ACHN (cell line): ENCODE measurements at regions not wholly inside any gene's neighbourhood (a gene's known extent, or its start where the extent isn't known, plus 50 kb on each side); places are given as distances from the start of the nearest gene placed in this dataset.
"Not testable (repeated sequence)": the region's sequence is repeated elsewhere in the genome, so short reads cannot be mapped to it uniquely, and the experiment has no call there.

Experiments used
- DNase-seq: peaks from one replicate; pipeline ENCODE4 v3.0.0-alpha.2; 2015
- in situ Hi-C: cut with HindIII; loops from 2 replicates; pipeline ENCODE4 v1.10.0; 2017; ENCODE audit warnings: low sequenced_read_pairs, low pct_ligation_motif_present, low pct_unique_long_range_greater_than_20kb

GRCh38 chr15:25065876-25066275 is 111.1 kb downstream of the SNRPN start:
- in situ Hi-C loops, result no loop called here
- DNase-seq, result no peak

DNA sequence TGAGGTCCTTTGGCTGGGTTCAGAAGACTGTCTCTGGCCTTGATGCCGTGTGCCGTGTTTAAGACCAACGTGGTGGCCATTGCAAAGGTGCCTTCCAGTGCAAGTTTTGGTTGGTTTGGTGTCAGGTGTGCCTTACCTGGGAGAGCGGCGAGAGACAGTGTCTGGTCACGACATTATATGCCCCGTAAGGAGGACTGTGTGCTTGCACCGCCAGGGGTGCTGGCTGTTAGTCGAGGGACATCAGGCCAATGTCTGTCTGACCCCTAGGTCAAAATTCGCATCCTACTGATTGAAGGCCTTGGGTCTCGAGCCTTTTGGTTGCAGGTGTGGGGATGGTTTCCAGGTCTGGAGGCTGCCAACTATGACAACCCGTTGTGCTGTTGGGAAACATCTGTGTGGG is 111.9 kb downstream of the SNRPN start:
- in situ Hi-C loops, result no loop called here
- no peak for DNase-seq

- in situ Hi-C loops, result no loop called here
Observed at GRCh38 chr15:25067725-25068309, 113.0 kb downstream of the SNRPN start.

DNA sequence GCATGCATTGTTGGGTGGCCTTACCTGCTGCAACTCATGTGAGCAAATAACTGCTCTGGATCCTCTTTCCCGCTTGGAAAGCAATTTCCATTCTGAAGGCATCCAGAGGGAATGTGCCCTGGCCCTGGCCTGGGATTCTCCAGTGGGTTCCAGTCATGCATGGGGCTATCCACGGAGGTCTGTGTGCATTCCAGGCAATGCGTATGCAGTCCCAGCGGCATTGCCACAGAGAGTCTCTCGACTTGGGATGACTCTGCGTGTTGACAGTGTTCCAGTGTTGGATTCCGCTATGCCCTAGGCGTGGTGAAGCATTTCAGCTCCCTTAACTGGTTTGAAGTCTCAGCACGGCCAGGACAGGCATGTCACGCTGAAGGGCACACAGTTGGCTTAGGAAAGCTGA is 113.9 kb downstream of the SNRPN start:
- DNase-seq, result no peak
- in situ Hi-C loops, result no loop called here

More at GRCh38 chr15:25067725-25068309, 113.0 kb downstream of the SNRPN start:
- no peak for DNase-seq

DNA sequence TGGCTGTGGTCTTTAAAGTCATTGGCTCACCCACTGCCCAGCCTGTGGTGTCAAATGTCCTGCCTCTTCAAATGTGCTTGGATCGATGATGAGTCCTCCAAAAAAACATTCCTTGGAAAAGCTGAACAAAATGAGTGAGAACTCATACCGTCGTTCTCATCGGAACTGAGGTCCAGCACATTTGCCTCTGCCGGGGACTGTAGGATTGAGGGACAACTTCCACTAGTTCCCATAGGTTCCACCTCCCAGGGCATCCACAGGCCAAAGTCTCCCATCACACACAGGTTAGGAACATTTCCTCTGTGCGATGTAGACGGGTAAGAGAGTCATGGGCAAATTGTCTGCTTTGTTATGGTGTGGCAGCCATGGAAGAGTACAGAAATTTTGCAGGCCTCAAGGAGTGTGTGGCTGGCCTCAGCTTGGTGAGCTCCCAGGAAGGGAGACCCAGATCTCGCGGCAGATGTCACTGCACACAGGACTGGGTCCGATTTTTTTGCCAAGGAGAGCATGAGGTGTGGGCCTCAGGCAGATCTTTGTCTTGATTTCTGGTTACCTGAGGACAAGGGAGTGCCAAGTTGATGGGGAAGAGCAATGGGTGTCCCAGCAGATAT is 115.7 kb downstream of the SNRPN start:
- no peak for DNase-seq
- in situ Hi-C loops, result no loop called here

DNA sequence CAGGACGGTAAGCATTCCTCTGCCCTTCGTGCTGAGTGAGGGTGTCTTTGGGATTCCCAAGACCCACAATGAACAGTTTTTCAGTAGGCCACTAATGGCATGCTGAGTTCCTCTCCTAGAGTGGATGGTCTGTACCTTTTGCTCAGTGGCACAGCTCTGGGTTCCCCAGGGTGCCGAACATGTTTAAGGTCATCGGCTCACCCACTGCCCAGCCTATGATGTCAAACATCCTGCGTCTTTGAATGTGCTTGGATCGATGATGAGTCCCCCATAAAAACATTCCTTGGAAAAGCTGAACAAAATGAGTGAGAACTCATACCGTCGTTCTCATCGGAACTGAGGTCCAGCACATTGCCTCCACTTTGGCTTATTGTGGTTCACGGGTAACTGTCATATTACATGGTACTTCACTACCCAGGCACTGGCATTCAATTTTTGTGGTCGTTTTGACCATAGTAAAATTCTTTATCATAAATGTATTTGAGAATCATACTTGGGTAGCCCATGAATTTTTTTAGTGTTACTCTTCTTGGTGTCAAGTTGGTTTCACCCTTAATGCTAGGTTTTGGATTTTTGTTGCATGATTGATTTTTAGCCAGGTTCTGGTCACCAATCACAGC is 118.2 kb downstream of the SNRPN start:
- DNase-seq, result no peak
- in situ Hi-C loops, result no loop called here

GRCh38 chr15:25087137-25087536 is 132.3 kb downstream of the SNRPN start:
- in situ Hi-C loops, result no loop called here
- DNase-seq, result no peak

DNA sequence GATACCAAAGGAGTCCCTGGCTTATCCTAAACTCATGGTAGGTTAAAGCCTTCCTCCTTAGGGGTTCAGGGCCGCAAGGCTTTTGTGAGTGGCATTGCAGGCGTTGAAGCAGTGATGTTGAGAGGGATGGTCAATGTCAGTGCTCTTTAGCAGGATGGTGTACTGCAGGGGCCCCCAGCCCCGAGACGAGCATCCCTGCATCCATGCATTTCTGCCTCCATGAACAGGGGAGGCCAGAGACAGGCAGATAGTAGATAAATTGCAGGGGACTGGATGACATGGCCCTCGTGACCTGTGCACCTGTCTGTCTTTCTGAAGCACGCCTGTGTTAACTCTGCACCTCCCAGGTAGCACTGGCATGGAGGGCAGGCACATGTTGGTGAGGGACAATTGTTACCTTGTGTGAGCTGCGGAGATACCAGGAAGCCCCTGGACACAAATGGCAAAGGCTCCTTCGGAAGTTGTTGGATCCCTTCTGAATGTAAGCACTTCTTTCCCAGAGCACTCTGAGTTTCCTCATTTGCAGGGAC is 133.5 kb downstream of the SNRPN start:
- DNase-seq, result no peak
- in situ Hi-C loops, result no loop called here

DNA sequence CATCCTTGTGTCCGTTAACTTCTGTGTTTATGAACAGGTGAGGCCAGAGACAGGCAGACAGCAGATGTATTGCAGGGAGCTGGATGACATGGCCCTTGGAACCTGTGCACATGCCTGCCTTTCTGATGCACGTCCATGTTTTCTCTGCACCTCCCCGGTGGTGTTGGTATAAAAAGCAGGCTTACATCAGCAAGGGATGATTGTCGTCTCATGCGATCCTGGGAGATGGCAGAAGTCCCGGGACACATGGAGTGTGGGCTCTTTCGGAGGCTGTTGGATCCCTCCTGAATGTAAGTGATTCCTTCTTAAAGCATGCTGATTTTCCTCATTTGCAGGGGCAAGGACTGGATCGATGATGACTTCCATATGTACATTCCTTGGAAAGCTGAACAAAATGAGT is 134.8 kb downstream of the SNRPN start:
- in situ Hi-C loops, result no loop called here
- no peak for DNase-seq

DNA sequence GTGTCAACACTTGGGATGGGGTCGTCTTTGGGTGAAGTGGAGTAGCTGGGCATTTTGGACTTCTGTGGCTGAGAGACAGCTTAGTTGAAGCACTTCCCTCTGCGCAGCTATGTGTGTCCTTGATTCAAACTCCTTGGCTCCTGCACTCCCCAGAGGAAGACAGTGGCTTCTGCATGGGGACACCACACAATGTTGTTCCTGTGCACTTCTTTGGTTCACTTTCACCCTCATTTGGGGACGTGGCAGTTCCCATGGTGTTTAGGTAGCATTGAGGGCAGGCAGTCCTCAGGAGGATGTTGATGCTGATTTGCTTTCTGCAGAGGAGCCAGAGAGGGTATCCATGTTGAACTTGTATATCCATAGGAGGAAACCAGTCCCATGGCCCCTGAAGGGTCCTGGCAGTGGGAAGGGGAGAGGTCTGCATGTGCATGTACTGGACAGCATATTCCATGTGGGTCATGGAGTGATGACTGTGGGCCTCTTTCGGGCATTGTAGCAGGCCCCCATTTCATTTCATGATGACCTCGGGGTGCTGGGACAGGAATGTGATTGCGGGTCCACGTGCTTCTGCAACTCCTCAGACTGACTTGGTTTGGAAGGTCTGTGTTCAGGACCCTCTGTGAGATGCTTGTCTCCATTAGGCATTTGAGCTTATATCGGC is 135.4 kb downstream of the SNRPN start:
- in situ Hi-C loops, result no loop called here
- no peak for DNase-seq

DNA sequence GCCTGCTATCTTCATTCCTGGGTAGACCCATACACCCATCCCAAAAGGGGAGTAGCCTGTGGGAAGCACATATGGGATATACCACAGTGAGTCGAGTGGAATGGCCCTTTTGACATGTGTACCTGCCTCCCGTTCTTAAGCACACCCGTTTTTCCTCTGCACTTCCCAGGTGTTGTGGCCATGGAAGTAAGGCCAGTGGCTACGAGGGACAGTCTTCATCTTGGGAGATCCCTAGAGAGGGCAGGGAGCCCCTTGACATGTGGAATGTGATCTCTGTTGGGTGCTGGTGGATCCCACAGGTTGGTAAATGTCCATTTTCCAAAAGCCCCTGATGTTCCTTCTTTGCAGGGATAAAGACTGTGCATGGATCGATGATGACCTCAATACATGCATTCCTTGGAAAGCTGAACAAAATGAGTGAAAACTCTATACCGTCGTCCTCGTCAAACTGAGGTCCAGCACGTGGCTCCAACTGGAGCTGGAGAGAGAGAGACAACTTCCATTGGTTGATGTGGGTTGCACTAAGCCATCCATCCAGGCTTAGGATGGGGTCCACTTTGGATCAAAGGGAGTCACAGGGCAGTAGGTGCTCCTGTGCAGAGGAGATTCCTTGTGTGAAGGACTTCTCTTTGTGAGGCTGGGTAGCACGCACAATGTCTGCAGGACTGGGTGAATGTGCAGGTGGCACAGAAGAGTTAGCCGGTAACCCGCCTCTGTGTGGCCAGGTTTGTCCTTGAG is 136.8 kb downstream of the SNRPN start:
- no peak for DNase-seq
- in situ Hi-C loops, result no loop called here

- DNase-seq, result no peak
- in situ Hi-C loops, result no loop called here
Observed at GRCh38 chr15:25092661-25093060, 137.9 kb downstream of the SNRPN start.

DNA sequence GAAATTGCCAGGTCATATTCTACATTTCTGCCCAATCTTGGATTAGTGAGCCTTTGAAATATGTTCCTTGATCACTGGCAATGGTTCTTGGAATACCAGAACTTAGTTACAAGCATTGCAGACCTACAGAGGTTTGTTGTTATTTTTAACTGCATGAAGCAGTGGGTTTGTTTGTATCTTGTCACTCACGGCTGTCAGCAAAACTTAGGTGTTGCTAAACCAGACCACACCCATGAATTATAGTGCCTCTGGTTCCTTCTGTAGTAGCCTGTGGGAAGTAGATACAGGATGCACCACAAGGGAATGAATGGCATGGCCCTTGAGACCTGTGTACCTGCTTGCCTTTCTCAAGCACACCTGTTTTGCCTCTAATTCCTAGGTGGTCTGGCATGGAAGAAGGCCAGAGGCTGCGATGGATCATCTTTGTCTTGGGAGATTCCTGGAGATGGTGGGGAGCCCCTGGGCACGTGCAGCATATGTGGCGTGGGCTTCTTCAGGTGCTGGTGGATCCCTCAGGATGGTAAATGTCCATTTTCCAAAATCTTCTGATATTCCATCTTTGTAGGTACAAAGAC is 138.8 kb downstream of the SNRPN start:
- DNase-seq, result no peak
- in situ Hi-C loops, result no loop called here

DNA sequence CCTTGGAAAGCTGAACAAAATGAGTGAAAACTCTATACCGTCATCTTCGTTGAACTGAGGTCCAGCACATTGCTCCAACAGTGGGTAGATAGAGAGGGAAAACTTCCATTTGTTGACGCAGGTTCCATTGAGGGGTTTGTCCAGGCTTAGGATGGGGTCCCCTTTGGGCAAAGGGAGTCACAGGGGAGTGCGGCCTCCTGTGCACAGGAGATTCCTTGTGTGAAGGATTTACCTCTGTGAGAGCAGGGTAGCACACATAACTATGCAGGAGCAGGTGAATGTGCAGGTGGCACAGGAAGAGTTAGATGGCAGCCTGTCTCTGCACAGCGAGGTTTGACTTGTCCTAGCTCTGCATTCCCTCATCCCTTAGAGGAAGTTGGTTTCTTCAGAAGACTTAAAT is 139.3 kb downstream of the SNRPN start:
- in situ Hi-C loops, result no loop called here
- no peak for DNase-seq

DNA sequence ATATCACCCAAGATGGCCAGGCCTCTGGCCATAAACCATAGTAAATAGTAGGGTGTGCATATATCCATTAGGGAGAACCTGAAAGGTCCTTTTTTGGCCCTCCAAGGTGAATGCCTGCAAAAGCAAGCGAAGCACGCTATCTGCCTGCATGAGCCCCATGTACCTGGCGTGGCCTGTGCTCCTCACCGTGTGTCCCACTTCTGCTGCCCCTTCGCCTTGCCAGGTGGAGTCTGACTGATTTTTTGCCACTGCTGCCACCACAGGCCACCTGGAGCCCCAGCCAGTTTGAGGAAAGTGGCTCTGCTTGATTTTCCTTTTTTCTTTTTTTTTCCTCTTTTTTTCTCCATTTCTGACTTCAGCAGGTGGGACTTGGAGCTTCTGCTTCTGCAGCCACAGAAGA is 139.7 kb downstream of the SNRPN start:
- in situ Hi-C loops, result no loop called here
- DNase-seq, result no peak

DNA sequence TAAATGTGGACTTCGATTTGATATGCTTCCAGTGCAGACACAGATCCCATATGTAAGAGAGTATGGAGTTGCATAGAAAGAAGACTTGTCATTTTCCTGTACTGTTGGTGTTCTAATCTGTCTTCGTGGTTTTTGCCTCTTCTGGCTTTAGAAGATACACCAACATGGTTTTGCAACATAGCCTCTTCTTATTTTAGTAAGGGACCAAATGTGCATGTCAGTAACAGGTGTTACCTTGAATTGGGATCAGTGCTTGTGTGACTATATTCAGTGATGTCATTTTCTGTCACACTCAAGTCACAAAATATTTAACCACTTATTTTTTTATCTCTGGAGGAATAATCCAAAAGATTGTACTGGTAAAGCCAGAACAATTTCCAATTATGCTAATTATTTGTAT is 140.4 kb downstream of the SNRPN start:
- in situ Hi-C loops, result no loop called here

GRCh38 chr15:25099966-25100365 is 145.2 kb downstream of the SNRPN start:
- DNase-seq, in situ Hi-C loops: not testable (repeated sequence)

More for the DNA sequence above, 140.4 kb downstream of the SNRPN start:
- no peak for DNase-seq

- DNase-seq, result no peak
- in situ Hi-C loops, result no loop called here
Observed at GRCh38 chr15:25106209-25106608, 151.4 kb downstream of the SNRPN start.

GRCh38 chr15:25133804-25134203 is 179.0 kb downstream of the SNRPN start:
- DNase-seq, result no peak

More at GRCh38 chr15:25133804-25134203, 179.0 kb downstream of the SNRPN start:
- in situ Hi-C loops, result no loop called here
